Posterior cingulate gyrus (tissue), 11 donors: ENCODE measurements at regions not wholly inside any gene's neighbourhood (a gene's known extent, or its start where the extent isn't known, plus 50 kb on each side); places are given as distances from the start of the nearest gene placed in this dataset.

Experiments
- DNase-seq, 10 donors: peaks; one replicate each; pipeline versions ENCODE4 v3.0.0 to v3.0.0-alpha.2; 2020 to 2021; ENCODE audit warnings: mixed read lengths in 3 of 10
- intact Hi-C: fragments of 100-400 bp; cut with DNase I; formaldehyde crosslinking; loops from one replicate; pipeline ENCODE4 v1.15.1; 2023

DNA sequence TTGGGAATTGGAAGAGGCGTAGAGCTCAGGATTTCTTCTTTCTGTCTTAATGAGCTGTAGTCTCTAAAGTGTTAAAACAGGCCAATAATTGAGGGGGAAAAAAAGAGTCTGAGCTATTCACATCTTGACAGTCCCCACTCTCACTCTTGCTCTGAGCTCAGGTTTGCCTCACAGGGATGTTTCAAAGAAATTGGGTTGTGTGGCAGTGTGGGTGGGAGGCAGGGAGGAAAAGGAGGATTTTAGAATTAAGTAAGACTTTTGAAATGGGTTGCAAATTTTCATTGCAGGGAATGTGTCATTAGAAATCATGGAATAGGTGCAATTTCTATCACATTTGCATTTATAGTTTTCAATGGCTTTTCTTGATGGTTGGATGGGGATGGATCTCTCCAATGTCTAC is 338.8 kb upstream of the KIRREL3 start:
- DNase-seq: no peak
- intact Hi-C loops: no loop called here

DNA sequence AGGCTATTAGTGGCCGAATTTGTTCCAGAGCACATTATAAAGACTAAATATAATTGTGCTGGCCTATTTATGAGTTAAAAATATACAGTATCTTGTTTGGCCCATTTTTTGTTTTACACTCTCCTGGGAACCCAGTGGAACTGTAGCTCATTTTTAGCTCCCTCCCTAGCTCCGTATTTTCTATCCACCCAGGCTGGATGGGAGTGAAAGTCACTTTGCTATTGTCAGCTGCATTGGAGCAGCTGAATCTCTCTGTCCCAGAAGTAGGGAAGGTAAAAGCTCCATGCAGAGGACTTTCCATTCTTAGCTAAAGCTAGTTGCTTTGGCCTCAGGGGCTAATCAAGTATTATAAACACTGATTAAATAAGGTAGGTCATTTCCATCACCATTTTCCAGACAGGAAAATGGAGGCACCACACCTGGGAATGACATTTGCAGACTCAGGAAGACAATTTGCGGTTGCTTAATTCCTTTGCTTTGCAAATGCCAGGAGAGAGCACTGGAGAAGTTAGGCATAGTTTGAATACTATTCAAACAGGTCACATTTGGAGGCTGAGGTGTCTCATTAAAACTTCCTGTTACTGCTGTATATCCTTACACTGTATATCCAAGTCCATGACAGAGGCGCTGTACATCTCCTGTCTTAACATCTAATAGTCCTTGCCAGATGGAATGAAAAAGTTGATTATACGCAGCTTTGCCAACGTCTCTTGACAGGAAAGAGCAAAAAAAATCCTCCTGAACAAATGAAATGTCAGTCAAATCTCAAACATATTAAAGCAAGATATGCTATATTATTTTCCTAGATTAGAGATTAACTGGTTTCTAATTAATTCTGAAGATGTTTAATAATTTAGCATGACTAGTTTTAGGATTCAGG is 338.1 kb upstream of the KIRREL3 start:
- no peak for DNase-seq
- intact Hi-C loops: no loop called here

DNA sequence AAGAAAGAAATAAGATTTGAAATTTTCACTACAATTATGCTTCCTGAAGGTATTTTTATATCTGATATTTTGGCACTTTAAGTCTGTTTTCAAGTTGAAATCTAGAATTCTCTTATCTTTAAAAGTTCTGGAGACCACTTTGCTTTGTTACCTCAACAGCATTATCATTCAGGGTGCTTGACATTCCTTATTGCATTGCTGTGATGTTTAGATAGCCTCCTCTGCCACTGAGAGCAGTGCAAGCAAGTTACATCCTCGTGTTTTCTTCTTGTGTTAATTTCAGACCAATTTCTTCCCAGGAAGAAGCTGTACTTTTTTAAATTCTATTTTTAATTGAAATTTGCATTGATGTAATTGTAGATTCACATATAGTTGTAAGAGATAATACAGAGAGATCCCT is 333.9 kb upstream of the KIRREL3 start:
- DNase-seq: no peak
- intact Hi-C loops: no loop called here

DNA sequence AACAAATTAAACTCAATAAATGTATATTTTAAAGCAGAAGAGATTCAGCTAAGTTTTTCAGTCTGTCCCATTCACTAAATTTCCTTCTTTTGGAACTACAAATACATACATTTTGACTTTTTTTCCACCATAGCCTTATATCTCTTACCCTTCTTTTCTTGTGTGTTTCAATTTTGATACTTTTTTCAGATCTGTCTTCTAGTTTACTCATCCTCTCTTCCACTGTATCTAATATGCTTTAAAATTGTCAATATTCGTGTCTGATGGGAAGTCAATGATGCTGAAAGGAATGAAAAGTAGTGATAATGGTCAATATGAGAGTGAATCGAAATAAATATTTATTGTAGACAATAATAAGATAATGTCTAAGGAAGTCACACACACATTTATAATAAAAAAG is 332.3 kb upstream of the KIRREL3 start:
- intact Hi-C loops: no loop called here
- no peak for DNase-seq

DNA sequence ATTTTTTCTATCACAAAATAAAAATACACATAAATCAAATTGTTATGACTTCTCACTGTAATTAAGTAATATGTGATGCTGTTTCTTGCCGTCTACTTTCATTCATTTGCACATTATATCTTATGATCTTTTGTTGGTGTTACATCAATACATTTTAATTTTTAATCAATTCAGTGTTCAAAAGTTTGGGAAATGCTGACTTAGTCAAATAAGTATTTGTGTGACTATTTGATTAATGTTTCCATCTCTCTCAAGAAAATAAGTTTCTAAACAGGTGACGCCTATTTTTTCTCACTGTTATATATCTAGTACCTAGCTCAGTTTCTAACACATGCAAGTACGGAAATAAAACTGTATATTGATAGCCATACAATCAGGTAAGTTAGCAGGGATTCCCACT is 329.5 kb upstream of the KIRREL3 start:
- intact Hi-C loops: no loop called here
- no peak for DNase-seq

DNA sequence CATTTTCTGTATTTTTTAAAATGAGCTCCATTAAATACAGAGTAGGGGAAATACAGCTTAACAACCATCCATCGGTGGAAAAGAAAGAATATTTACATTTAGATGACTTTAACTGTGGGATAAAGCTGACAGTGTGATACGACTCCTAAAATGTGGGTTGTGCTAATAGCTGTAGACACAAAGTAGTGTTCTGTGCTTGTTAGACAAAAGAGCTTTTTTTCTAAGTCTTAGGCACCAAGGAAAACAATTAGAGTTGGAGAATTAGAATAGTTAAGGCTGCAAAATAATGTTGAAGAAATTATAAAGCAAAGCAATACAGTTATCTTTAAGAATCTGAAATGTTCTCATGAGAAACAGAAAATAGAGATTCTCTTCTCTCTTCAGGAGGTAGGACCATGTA is 307.7 kb upstream of the KIRREL3 start:
- intact Hi-C loops: no loop called here

DNA sequence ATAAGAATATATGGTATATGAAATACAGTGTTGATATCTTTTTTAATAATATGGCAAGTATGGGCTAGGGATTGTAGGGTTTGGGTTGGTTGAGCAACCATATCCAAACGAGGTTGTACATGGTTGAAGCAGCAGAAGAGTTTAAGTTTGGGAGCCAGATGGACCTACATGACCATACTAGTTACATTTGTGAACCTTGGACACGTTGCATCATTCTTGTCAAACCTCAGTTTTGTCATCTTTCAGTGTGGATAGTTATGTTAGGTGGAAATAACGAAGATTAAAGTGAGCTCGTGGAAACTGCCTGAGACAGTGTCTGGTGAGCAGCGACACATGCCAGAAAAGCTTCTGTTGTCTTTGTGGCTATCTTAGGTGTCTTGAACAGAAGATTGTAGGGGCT is 307.1 kb upstream of the KIRREL3 start:
- no peak for DNase-seq
- intact Hi-C loops: no loop called here

More for the DNA sequence above, 307.7 kb upstream of the KIRREL3 start:
- no peak for DNase-seq

DNA sequence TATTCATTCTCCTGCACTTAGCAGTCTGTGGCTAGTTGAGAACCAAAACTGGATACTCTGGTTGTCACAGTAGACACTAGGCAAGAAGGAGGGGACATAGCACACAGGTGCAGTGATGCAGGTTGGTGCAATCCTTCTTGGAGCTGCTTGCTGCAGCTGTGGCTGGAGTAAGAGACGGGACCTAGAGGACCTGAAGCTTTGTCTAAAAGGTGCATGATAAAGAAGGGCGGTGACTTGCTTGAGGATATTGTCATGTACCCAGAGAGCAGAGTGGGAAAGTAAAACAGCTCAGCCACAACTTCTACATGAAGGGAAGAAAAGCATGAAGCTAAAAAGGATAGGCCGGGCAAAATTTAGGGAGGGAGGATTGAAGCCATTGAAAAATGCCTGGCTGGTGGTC is 304.1 kb upstream of the KIRREL3 start:
- intact Hi-C loops: no loop called here
- DNase-seq: no peak

DNA sequence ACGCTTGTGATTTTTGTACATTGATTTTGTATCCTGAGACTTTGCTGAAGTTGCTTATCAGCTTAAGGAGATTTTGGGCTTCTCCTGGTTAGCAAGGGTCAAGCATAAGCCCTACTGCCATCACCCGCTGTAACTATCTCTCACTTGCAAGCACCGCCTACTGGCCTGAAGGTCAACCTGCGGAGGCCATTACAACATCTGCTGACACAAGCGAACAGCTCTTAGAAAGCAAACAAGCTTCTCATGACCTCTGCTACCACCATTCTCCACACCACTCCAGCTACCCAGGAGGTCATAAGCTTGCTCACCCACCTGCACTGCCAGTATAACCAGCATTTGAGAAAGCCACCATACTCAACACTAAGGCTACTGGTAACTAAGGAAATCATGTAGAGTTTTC is 288.4 kb upstream of the KIRREL3 start:
- intact Hi-C loops: no loop called here

DNA sequence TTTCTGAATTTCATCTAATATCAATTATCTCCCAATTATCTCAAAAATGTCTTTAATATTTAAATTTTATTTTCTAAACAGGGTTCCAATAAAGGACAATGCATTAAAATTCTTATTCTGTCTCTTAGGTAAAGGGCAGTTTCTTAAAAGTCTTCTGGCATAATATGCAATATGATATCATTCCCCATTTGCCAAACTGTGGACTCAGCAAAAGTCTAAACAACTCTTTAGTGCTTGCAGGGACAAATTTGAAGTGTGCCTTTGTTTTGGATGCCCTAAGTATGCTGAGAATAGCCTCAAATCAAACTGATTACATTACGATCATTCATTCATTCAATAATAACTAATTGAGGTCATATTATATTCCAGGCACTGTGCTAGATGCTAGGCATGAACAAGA is 281.0 kb upstream of the KIRREL3 start:
- intact Hi-C loops: no loop called here
- DNase-seq: no peak

More for the DNA sequence above, 288.4 kb upstream of the KIRREL3 start:
- no peak for DNase-seq

DNA sequence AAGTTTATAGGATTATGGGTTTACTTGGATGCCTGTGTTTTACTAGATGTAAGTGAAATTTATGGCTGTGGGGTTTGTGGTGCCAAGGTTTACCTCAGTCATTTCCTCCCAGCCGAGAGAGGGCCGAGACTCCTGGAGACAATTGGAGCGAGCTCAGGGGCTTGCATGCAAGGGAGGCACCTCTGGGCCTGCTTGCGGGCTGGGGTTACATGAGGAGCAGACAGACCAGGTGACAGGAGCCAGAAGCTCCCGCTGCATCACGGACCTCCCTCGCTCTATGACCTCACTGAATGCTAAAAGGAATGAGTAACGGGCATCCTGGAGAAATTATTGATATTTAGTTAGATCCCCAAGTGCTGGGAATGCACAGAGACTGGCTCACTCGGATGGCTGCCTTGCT is 275.2 kb upstream of the KIRREL3 start:
- no peak for DNase-seq

DNA sequence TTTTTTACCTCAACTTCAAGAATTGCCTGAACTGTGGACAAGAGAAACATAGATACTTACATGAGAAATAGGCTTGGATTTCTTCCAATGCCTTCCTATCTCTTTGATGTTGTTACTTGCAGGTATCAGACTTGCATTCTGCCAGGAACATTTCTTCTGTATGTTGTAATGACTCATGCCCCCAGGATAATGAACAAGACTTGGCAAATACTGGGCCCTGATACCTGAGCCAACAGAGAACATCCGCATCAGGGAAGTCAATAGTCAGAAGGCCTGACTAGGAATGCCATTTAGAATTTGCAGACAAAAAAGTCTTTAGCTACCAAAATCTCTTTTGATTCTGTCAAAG is 273.7 kb upstream of the KIRREL3 start:
- DNase-seq: no peak
- intact Hi-C loops: no loop called here

More for the DNA sequence above, 275.2 kb upstream of the KIRREL3 start:
- intact Hi-C loops: no loop called here

DNA sequence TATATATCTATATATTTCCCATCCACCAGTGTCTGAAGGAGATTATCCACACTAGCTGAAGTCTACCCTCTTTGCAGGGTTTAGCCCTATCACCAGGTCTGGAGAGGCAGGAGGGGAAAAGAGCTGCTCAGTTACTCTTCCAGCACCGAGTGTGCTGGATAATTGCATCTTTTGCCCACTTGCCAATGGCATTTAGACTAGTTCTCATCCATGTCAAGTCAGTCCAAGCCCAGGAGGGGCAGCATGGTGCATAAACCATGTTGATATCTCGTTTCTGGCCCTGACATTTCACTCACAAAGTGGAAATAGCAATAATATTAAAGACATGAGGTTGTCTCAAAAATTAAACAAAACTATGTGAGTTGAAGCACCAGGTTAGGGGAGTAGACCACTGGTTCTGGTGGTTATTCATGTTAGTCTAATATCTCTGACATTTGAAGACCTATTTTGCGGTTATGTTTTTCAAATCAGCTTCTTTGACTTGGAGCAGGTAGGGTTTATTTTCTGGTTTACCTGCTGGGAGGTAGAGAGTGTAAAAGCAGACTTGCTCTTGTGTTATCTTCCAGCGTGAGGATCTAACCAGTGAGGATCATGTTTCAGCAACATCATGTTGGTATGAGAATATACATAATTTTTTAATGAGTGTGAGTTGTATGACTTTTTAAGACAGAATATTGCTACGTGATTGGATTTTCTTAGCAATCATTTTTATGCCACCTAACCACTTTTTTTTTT is 273.2 kb upstream of the KIRREL3 start:
- intact Hi-C loops: no loop called here

DNA sequence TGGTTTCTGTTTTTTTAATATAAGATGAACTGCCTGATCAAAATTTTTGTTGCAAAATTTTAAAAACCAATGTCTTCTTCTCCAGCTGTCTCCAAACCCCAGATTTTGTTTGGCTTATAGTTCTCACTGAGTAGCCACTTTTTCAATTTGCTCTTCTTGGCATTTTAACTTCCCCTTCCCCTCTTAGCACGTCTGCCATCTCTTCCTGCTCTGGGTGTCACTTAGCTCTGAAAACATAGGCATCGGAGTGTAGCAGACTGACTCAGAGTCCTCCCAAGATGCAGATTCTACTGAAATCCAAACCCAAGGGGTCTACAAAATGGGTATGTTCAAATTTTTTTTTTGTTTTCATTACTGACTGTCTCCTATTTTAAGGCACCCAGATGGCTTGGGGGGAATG is 270.3 kb upstream of the KIRREL3 start:
- DNase-seq: no peak
- intact Hi-C loops: no loop called here

More for the DNA sequence above, 273.2 kb upstream of the KIRREL3 start:
- DNase-seq: no peak

DNA sequence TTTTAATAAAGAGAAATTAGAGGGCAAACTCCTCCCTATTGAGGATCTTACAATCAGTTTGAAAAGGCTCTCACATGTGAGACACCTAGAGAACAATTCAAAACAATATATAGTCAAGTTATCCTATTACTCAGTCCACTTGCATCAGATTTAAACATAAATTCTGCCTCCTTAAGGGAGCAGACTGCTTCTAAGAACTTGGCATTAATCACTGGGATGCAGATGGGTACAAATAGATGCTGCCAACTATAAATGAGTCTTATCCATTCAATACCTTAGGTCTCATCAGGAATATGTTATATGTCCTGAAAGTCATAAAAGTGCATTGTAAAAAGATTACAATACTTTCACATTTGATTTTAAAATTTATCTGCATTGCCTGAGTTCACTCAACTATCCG is 269.3 kb upstream of the KIRREL3 start:
- no peak for DNase-seq
- intact Hi-C loops: no loop called here

DNA sequence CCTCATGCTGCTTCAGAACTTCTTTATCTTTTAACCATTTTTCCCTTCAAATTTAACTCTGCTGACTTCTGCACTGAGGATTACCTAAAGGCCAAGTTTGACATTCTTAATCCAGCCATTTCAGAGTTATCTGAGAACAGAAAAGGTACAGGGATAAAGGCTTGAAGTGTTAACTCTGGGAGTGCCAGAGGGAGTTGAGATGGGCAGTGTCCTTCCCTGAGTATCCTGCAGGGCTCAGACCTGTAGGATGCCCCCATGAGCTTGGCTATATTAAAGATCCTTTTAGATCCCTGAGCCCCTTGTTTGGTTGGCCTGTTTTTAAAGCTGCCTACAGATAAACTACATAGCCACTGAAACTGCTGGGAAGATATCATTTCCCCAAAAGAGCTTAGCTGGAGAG is 268.4 kb upstream of the KIRREL3 start:
- intact Hi-C loops: no loop called here
- no peak for DNase-seq

DNA sequence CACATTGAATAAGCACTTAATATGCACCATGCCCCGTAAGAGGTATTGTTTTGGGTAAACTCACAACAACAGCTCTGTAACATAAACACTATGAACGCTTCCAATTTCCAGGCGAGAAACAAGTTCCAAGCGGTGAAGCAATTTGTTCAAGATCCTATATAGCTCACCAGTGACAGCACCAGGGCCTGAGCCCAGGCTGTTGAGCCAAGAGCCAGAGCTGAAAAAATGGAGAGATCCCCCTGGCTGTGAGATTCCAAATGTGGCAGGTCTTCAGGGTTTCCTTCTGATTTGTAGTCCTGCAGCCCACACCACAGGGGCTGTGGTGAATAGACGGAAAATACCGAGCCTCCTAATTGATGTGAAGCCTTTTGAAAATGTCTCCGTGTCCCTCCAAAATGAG is 268.0 kb upstream of the KIRREL3 start:
- intact Hi-C loops: no loop called here
- DNase-seq: no peak

DNA sequence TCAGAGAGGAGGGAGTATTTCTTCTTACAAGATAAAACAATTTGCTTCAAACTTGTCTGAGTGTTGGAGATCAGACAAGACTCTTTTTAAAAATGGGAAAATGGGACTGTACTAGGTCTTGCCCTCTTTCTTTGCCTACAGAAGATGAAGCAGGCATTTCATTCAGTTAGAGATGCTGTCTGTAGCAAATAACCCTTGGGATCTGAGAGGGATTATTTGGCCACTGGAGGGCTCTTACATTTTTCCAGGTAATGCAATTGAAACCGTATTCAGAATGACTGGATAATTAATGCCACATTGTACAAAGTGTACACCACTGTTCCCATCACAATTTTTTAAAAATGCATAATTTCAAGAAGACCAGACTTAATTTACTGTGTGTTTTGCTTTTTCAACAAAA is 258.5 kb upstream of the KIRREL3 start:
- intact Hi-C loops: no loop called here
- no peak for DNase-seq

DNA sequence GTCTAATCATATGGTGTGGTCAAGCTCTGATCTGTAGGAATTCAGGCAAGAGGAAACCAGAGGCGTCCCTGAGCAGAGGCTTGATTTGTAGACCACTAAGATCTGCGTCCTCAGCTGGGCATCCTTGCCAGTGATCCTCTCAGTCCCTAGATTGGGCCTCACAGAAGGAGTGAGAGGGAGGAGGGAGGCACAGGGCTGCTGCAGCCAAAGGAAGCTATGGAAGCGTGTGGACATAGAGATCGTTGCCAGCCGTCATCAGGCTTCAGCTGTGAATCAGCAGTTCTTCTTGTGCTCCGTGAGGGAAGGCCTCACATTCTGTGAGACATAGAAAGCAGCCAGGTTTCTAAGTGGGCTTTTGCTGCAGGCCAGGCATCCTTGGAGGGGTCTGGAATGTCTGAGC is 254.6 kb upstream of the KIRREL3 start:
- DNase-seq: peak in 1 of 10 donors; percentile 68
- intact Hi-C loops: no loop called here

DNA sequence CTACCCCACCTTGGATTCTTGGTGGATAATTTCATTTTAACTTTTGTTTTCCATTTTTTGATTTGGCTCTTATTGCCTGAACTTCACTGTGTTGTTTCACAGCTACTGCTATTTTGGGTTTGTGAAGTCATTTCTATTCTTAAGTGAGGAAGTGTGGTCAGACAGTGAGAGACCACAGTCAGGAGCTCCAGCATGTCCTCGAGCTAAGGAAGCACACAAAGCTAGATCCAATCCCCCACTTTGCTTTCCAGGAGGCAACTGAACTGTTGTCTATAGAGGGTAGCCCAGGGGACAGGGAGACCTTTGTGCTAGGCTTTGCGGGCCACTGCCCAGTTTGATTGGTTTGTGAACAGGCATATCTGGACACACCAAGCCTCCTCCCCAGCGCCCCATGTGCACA is 251.8 kb upstream of the KIRREL3 start:
- intact Hi-C loops: no loop called here
- no peak for DNase-seq

DNA sequence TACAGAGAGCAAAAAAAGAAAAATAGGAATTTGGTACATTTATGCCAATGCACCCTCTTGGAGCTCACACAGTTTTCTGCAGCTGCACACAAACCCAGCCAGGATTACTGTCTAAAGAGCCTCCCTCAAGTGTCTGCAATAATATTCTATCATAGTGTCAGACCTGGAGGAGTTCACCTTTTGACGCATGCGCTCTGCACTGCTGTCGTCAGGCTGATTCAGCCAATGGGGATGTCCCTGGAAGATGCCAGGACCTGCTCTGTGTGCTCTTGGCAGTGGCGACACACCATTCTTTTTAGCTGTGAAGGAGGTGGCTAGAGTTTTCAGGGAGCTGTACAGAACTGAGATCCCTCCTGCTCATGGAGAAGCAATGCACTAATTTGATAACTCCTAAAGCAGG is 249.0 kb upstream of the KIRREL3 start:
- DNase-seq: no peak
- intact Hi-C loops: no loop called here

DNA sequence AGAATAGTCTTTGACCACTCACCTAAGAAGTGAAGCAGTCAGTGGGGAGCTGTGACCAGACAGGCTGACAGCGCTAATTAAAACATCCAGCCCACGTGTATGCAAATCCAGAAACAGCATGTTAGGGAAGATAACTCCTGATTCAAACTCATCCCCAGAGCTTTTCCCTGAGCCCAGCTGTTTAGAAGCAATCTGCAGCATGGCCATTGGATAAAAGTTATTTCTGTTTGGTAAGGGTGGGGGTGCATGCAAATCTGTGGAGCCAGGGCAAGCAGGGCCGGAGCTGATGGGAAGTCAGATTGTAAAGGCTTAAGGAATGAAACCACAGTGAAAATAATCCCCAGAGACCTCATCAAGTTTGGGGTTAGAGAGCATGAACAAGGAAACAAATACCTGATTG is 247.9 kb upstream of the KIRREL3 start:
- intact Hi-C loops: no loop called here
- DNase-seq: no peak
